TTC549 (cell line): ENCODE measurements at regions not wholly inside any gene's neighbourhood (a gene's known extent, or its start where the extent isn't known, plus 50 kb on each side); places are given as distances from the start of the nearest gene placed in this dataset.
"Not testable (repeated sequence)": the region's sequence is repeated elsewhere in the genome, so short reads cannot be mapped to it uniquely, and the experiment has no call there.

Source experiments
- FAIRE-seq: peaks from 2 replicates; lab custom pipeline; 2012; peaks lifted over from hg19 to GRCh38; lab: Jason Lieb, UNC

DNA sequence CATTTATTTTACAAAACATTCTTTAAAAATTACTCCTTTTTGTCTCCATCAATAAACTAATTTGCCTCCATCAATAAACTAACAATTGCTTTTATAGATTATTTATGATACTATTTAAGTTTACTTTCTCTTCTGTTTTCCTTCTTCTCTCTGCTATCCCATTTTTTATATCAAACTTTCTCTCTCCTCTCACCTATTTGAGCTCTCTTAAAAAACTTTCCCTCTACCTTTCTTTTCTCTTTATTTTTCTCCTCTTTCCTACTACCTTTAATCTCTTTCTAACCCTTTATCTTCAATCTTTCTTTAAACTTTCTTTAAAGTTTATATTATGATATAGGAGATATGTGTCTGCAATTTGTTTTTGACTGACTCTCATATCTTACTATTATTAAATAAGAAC lies 566.4 kb downstream of the DACH1 start:
- no peak for FAIRE-seq

DNA sequence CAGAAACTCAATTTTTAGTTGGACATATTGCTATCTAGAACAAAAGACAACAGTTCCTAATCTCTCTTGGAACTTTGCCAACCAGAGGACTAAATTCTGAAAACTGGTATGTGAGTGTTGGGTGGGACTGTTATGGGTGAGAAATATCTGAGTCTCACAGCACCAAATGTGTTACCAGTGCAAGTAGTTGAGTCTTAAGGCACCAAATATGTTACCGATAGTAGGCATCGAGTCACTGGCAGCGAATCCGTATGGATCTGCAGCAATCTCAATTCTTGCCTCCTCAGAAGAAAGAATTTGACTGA lies 575.2 kb downstream of the DACH1 start:
- no peak for FAIRE-seq

DNA sequence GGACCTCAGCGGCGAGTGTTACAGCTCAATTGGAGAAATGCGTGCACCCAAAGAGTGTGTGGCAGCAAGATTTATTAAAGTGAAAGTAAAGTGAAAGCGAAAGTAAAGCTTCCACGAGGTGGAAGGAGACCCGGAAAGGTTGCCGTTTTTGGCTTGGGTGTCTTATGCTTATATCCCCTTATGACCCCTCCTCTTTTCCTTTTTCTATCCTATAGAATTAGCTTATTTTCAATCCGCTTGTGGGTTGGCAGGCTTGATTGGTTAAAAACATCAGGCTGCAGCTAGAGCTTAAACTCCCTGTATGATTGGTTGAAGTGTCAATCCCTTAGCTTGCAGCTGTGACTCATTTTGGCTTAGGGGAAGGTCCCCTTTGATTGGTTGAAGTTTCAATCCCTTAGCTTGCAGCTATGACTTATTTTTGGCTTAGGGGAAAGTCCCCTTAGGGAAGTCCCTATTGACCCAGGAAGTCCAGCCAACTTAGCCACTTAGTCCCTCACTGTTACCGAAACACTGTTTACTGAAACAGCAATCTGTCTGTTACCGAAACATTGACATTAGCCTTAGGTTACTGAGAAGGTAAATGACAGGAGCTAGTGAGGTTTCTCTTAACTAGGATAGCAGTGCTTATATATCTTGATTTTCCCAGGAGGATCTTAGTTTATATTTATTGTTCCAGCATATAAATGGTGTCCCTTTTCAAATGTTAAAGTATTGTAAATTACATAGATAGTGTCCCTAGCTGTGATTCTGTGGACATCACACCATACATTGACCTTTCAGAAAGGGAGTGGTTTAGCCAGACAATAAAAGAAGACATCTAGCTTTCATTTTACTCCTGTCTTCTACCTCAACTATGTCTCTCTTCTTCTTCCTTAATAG lies 575.8 kb downstream of the DACH1 start:
- FAIRE-seq: no peak

DNA sequence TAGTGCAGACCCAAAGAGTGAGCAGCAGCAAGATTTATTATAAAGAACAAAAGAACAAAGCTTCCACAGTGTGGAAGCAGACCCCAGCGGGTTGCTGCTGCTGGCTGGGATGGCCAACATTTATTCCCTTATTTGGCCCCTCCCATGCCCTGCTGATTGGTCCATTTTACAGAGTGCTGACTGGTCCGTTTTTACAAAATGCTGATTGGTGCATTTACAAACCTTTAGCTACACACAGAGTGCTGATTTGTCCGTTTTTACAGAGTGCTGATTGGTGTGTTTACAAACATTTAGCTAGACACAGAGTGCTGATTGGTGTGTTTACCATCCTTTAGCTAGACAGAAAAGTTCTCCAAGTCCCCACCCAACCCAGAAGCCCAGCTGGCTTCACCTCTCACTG lies 577.0 kb downstream of the DACH1 start:
- FAIRE-seq: not testable (repeated sequence)

DNA sequence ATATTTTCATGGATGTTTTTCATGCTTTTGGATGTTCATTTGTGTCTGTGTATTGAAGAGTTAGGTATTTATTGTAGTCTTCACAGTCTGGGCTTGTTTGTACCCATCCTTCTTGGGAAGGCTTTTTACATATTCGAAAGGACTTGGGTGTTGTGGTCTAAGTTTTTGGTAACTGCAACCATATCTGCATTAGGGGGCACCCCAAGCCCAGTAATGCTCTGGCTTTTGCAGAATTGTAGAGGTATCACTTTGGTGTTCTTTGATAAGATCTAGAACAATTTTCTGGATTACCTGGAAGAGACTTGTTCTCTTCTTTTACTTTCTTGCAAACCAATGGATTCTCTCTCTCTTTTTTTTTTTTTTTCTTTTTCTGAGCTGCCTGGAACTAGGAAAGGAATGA lies 581.3 kb downstream of the DACH1 start:
- FAIRE-seq: no peak

DNA sequence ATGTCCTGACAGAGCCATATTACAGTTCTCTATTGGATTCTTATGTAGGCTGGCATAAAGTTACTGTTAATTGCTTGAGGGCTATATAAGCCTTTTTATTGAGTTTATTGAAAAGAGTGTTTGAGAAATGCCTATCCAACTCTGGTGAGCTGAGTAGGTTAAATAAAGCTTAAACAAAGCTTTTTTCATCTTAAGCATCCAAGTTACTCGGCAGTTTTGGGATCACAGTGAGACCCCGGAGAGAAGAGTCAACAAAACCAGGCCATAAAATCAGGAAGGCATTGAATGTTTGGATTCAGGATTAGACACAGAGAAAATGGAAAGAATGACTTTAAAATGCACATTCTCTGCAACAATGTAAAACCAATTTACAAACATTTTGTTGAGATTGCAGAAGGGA lies 588.5 kb downstream of the DACH1 start:
- FAIRE-seq: no peak

DNA sequence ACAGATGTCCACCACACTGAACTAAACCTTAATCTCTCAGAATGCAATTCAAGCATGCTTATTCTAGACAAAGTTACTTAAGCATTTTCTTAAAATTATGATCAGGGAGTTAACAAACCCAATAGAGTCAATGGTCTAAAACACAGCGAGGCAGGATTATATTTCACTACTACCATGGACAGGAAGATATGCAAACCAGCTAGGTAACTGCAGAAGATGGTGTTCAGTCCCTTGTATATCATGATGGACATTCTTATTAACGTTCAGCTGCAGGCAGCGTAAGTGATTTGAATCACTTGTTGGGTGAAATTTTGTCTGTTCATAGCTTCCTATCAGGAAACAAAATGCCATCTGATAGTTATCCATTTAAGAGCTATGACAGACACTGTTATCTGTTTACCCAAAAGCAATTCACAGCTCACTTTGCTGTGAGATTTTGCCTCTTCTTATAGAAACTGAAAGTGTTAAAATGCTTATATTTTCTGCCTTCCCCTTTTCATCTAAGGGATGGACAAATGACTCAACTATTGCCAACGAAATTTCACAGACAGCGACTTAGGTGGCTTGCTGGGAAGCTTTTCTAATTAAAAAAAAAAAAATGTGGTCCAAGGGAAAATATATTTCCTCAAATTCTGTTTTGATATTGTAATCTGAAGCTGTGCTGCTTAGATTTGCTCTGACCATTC lies 591.9 kb downstream of the DACH1 start:
- FAIRE-seq: no peak

DNA sequence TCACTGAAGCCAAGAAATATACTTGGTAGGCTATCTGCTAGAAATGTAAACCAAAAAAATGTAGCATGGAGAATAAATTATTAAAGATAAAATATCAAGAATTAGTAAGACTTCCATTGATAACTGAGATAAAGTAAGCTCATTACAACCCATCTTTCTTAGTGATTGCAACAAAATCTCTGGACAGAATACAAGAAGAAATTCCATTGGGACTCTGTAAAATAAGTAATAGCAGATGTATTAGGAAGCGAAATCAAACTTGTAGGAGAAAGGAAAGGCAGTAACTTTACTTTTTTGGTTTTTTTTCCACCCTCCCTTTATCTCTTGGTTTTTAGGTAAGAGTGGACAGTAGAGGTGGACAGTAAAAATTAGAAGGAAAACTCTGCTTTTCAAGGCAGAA lies 605.7 kb downstream of the DACH1 start:
- no peak for FAIRE-seq

DNA sequence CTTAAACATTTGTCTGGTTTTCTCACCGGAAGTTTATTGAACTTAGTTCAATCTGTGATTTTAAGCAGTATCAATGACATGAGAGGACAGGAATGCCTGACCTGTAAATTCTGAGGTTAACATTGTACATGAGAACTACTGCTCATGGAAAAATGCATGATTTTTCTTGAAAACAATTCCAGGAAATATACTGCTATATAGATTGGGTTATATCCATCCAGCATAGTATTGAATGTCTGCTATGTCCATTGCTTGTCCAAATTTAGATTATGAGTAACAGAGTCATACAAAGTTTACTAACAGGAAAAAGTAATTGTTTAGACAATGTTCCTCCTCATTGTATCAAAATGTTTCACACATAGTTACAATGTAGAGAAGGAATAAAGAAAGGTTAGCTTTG lies 606.8 kb downstream of the DACH1 start:
- FAIRE-seq: no peak

DNA sequence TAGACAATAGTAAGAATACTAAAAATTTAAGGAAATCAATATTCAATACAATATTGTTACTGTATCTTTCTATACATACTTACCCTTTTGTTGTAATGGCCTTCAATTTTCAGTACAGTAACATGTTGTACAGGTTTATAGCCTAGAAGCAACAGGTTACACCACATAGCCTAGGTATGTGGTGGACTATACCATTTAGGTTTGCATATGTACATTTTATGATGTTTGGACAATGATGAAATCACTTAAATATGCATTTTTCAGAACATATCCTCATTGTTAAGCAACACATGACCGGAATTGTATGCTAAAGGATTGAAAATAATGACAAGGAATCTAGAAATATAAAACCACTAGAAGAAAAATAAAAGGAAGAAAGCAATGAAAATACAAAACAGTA lies 611.4 kb downstream of the DACH1 start:
- no peak for FAIRE-seq

DNA sequence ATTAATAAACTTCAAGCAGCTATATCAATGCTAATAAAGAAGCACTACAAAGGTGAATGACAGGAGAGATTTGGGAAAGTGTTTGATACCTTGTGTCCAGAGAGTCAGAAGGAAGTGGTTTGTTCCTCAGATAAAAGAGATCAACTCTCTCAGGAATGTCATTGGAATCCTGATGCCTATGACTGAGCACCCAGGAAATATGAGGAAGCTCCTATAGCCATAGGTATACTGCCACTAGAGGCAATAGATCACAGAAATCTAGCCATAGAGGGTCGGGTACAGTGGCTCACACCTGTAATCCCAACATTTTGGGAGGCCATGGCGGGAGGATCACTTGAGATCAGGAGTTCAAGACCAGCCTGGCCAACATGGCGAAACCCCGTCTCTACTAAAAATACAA lies 612.6 kb downstream of the DACH1 start:
- FAIRE-seq: no peak

DNA sequence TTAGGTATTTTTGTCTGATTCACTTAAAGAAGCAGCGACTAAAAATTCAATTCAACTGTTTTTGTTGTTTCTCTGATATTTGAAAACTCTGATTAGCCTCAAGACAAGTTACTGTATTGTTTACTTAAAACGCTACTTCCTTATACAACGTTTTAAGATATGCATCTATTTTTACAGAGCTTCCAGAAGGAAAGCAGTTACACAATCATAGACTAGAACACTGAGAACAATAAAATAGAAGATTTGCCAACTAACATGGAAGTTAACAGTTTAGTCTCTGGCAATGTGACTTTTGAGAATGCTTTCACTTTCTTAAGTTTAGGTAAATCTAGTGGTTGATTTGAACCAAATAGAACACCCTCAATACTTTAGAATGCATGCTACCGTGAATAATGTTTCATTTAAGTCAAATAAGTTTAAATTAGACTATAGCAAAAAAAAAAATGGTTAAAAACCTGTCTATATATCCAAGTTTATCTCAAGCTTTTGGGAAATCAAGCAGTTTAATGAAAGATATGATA lies 614.8 kb downstream of the DACH1 start:
- no peak for FAIRE-seq

DNA sequence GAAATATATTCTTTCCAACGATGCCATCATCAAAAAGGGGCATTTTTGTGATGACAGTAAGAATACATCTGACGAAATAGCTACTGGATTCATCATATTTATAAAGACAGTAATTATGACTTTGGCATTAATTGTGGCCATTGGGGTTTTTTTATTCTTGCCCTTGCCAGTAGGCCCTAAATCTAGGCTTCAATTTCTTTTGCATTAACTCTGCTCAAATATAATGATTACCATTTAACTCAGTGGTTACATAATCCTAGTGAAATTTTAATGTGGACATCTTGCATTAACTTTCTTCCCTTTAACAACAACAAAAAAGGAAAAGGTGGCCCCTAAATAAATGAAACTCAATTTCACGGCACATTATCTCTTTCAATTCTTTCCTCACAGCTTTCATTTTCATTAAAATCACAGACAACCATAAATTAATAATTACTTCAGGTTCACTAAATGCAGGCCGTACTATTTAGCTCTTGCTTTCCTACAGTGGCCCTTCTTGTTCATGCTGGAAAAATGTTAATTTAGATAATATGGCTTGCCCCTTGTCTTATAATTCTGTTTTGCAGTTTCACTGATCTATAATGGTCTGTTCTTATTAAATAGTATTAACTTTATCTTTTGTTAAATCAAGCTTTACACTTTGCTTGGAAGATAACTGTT lies 615.6 kb downstream of the DACH1 start:
- no peak for FAIRE-seq

DNA sequence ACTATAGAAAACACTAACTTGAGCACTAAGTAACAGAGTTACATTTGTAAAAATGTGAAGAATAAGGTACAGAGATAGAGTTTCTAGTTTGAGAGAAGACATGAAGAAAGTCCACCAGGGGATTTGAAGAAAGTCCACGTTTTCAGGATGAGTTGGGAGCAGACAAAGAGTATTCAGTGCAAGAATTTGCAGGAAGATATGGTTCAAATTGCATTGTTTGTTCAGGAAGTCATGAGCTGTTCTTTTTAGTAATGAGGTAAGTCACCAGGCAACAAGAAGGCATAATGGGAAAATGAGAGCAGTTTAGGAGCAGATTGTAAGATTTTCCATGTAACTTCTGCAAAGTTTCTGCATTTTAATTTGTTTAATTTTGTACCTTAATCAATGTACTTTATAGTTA lies 618.0 kb downstream of the DACH1 start:
- FAIRE-seq: no peak

DNA sequence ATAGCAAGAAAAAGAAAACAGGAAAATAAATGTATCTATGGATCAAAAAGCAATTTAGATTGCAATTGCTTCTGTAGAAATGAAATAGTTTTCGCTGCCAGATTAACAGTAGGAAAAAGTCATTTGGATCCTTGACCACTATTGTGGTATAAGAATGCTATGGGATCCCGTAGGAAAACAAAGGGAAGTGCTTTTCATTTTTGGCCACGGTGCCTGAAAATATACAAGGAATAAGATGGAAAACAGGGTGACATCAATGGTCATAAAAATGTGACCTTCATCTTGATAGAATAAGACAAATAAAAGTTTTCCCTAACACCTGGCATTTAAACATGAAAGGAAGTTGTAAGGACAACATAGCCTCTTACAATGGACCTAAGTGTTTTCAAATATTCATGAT lies 622.8 kb downstream of the DACH1 start:
- FAIRE-seq: no peak

DNA sequence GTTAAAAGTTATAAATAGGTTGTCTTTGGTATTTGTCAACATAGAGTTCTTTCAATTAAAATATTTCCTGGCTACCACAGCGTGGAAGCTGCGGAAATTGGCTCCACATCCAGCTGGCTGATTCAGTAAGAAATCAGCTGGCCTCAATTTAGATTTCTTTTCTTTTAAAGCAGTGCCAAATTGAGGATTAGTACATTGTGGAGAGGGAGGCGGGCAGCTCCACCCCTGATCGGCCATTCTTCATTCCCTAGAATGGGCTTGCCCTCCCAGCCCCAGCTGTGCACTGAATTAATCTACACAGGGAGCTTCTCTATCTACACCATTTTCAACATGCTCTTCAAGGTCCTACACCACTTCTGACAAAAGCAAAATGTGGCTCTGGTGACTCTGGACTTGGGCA lies 624.8 kb downstream of the DACH1 start:
- no peak for FAIRE-seq

DNA sequence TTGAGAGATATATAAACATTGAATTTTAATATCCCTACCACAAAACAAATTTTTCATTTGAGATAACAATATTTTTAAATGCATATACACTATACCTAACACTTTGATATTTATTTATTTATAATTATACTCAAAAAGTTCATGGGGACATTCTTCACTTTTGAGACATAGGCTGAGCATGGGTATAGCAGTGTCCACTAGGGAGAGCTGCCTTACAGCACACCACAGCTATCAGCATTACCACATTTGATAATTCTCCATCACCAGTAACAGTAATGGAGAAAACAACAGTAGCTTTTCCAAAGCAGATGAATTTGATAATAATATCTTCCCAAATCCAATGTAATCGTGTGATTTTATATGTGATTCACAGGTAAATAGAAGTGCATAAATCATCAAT lies 626.1 kb downstream of the DACH1 start:
- FAIRE-seq: no peak

DNA sequence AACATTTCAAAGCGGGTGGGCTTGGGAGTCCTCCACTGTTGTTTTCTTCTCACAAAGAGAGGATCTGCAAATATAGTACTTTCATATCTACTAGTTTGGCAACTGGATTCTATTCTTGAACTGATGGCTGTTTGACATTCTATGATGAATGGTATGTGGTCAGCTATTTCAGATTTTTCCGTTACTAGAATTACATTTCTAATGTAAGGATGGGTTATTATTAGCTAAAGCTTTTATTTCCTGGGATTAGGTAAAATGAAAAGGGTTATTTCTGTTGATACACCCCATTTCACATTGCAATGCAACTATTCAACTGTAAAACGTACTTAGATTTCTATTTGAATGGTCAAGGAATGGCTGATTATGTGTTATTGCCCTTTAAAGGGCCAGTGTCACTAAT lies 629.7 kb downstream of the DACH1 start:
- FAIRE-seq: no peak

DNA sequence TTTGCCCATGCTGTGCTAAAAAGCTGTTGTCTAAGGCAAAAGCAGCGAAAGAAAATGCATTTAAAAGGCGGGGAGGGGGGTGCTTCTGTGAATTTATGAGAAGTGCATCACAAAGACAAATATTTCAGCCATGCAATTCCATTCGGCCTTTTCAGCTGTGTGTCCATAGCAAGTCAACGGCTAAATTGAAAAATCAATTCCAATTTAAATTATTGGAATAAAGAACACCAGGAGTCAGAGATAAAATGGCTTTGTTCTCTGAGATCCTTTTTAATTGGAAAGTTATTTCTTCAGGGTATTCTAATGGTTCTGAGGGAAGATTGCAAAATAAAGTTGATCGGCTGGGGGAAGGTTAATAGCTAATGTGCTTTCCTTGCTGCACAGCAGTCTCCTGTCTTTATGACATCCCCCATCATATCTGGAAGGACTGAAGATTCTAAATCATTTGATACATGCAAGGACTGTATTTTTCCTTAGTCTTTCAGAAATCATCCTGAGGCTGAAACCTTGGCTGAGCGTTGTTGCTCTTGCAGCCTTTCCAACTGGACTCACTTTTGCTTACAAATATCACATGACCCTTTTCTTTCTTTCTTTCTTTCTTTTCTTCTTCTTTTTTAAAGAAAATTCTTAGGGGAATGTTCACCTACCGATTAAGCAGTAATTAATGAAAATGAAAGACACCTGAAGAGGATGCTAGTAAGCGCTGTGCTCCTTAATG lies 647.1 kb downstream of the DACH1 start:
- no peak for FAIRE-seq

DNA sequence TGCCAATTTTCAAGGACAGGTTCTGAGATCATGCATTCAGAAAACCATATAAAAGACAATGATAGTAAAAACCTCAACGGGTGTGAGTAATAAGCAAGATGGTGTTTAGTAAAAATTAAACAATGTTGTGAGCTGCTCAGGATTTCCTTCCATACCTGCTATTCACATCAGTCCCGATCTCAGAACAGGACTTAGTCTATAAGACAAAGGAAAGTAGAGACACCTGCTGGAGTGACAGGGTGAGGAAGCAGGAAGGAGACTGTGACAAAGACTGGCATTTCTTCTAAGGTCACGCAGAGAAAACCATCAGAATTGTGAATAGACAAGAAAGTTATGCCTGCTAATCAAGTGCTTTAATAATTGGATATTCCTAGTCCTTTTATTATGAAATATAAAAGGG lies 648.0 kb downstream of the DACH1 start:
- FAIRE-seq: no peak

DNA sequence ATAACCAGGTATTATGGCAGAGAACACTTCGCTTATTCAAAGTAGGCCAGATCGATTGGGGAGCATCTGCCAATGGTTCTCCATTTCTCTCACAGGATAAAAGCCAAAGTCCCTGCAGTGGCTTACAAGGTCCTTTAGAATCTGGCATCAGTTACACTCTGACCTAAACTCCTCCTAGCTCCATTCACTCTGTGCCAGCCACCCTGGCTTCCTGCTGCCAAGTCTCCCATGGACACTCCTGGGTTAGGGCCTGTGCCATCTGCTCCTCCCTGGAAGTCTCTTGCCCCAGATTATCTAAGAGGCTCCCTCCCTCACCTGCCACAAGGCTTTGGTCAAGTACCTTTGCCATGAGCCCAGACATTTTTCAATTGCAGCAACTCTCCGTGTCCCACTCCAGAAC lies 649.2 kb downstream of the DACH1 start:
- no peak for FAIRE-seq

DNA sequence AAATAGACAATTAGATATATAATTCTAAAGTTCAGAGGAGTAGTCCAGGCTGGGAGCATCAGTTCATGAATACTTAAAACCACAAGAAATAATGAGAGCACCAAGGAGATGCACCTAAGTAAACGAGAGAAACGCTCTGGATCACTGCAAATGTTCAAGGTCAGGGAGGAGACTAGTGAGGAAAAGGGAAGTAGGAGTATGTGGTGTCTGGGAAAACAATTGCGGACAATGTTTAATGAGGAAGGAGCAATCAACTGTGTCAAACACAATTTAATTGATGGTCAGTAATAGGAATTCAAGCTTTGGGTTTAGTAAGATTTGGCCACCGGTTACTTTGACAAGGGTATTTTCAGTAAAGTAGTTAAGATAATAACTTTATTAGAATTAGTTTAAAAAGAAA lies 652.2 kb downstream of the DACH1 start:
- FAIRE-seq: no peak

DNA sequence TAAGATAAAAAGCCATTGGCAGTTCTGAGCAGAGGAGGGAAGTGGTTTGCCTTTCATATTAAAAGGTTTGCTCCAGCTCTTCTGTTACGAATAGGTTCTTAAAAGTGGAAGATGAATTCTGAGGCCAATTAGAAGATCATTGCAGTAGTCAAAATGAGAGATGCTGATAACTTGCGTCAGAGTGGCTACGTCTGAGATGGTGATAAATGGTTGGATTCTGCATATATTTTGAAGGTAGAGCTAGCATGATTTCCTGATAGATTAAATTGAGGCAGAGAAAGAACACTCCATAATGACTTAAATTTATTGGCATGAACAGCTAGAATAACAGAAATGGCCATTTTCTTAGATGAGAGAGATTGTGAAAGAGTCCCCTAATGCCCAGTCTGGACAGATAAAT lies 652.6 kb downstream of the DACH1 start:
- no peak for FAIRE-seq
